HG03342 (cell line): ENCODE measurements at regions not wholly inside any gene's neighbourhood (a gene's known extent, or its start where the extent isn't known, plus 50 kb on each side); places are given as distances from the start of the nearest gene placed in this dataset.

Experiments
- ATAC-seq: cut with Tn5 transposase; IDR thresholded peaks from one replicate; pipeline ENCODE4 v1.9.1; 2021; ENCODE audit warnings: mild to moderate bottlenecking, moderate library complexity; ENCODE audit not compliant: unreplicated experiment

GRCh38 chr4:186018261-186018660 is 50.7 kb upstream of the TLR3 start:
- no peak for ATAC-seq

GRCh38 chr4:186018784-186019183 is 50.2 kb upstream of the TLR3 start:
- ATAC-seq = no peak
